Neural cell (in vitro differentiated cells): ENCODE measurements at regions not wholly inside any gene's neighbourhood (a gene's known extent, or its start where the extent isn't known, plus 50 kb on each side); places are given as distances from the start of the nearest gene placed in this dataset.

Experiments
- H2AFZ ChIP-seq: fragments of 200-600, 300-800 bp; sonication (generic), shearing (Covaris generic); 2 replicates; pipeline ENCODE4 v1.6.0; 2014; ENCODE audit warnings: low read depth, mild to moderate bottlenecking, antibody characterized with exemption, low read length, moderate library complexity
- H3F3A ChIP-seq: fragments of 200-600 bp; shearing (Covaris generic); 2 replicates; pipeline ENCODE4 v1.6.1; 2016; ENCODE audit warnings: mild to moderate bottlenecking, moderate library complexity, mixed read lengths, antibody characterized with exemption, low read length; ENCODE audit not compliant: insufficient read depth, poor library complexity, severe bottlenecking
- H3K27ac ChIP-seq: fragments of 200-600, 300-800 bp; sonication (generic), shearing (Covaris generic); 2 replicates; pipeline ENCODE4 v1.5.1; 2014; ENCODE audit warnings: mild to moderate bottlenecking, low read length, moderate library complexity
- H3K27me3 ChIP-seq: fragments of 300-800, 200-600 bp; sonication (generic), shearing (Covaris generic); 2 replicates; pipeline ENCODE4 v1.6.0; 2014; ENCODE audit warnings: mild to moderate bottlenecking, low read depth, low read length, moderate library complexity; ENCODE audit not compliant: insufficient read depth
- H3K36me3 ChIP-seq: fragments of 300-800, 200-600 bp; sonication (generic), shearing (Covaris generic); 2 replicates; pipeline ENCODE4 v1.5.1; 2014; ENCODE audit warnings: mild to moderate bottlenecking, antibody characterized with exemption, low read length, moderate library complexity; ENCODE audit not compliant: insufficient read depth
- H3K4me2 ChIP-seq: fragments of 300-800, 200-600 bp; sonication (generic), shearing (Covaris generic); 2 replicates; pipeline ENCODE4 v1.6.0; 2014; ENCODE audit warnings: mild to moderate bottlenecking, low read length
- H3K4me3 ChIP-seq: fragments of 300-800, 200-600 bp; sonication (generic), shearing (Covaris generic); 2 replicates; pipeline ENCODE4 v1.5.1; 2014; ENCODE audit warnings: mild to moderate bottlenecking, low read length, moderate library complexity
- H3K79me2 ChIP-seq: fragments of 200-600 bp; shearing (Covaris generic); replicated peaks from 2 replicates; pipeline ENCODE4 v1.6.0; 2014; ENCODE audit warnings: mild to moderate bottlenecking, low read length, moderate library complexity; ENCODE audit not compliant: insufficient read depth
- H3K9ac ChIP-seq: fragments of 300-800, 200-600 bp; sonication (generic), shearing (Covaris generic); 2 replicates; pipeline ENCODE4 v1.6.1; 2016; ENCODE audit warnings: mild to moderate bottlenecking, low read length, mixed read lengths
- H3K9me2 ChIP-seq: fragments of 200-600 bp; shearing (Covaris generic); 2 replicates; pipeline ENCODE4 v1.6.1; 2016; ENCODE audit warnings: mild to moderate bottlenecking, low read length, mixed read lengths; ENCODE audit not compliant: insufficient read depth
- H3K9me3 ChIP-seq: fragments of 200-600, 300-800 bp; sonication (generic), shearing (Covaris generic); 2 replicates; pipeline ENCODE4 v1.6.1; 2016; ENCODE audit warnings: mild to moderate bottlenecking, mixed run types, low read length, moderate library complexity, mixed read lengths
- H4K20me1 ChIP-seq: fragments of 200-600 bp; shearing (Covaris generic); 2 replicates; pipeline ENCODE4 v1.6.1; 2016; ENCODE audit warnings: mild to moderate bottlenecking, mixed run types; ENCODE audit not compliant: insufficient read depth
- CTCF ChIP-seq: fragments of 450-650 bp; IDR thresholded peaks from 2 replicates; pipeline ENCODE4 v1.5.1; 2014; ENCODE audit warnings: antibody characterized with exemption, mild to moderate bottlenecking, moderate library complexity; ENCODE audit not compliant: poor library complexity, severe bottlenecking
- EP300 ChIP-seq: fragments of 450-650 bp; conservative IDR thresholded peaks from 2 replicates; pipeline ENCODE4 v1.6.1; 2014; ENCODE audit warnings: antibody characterized with exemption, mild to moderate bottlenecking, moderate library complexity; ENCODE audit not compliant: poor library complexity, severe bottlenecking
- EZH2 ChIP-seq: fragments of 200-600, 300-800 bp; shearing (Covaris generic), sonication (generic); IDR thresholded peaks from 2 replicates; pipeline ENCODE4 v1.6.1; 2014; ENCODE audit warnings: antibody characterized with exemption, low read length, borderline replicate concordance, mild to moderate bottlenecking; ENCODE audit not compliant: insufficient read depth, poor library complexity, severe bottlenecking
- MXI1 ChIP-seq: fragments of 450-650 bp; conservative IDR thresholded peaks from 2 replicates; pipeline ENCODE4 v1.6.1; 2014; ENCODE audit warnings: antibody characterized with exemption, mild to moderate bottlenecking; ENCODE audit not compliant: poor library complexity, severe bottlenecking
- POLR2AphosphoS5 ChIP-seq: IDR thresholded peaks from 2 replicates; pipeline ENCODE4 v1.6.1; 2012
- RAD21 ChIP-seq: fragments of 450-650 bp; conservative IDR thresholded peaks from 2 replicates; pipeline ENCODE4 v1.6.1; 2014; ENCODE audit warnings: antibody characterized with exemption, mild to moderate bottlenecking, moderate library complexity
- REST ChIP-seq: IDR thresholded peaks from 2 replicates; pipeline ENCODE4 v1.6.1; 2012; ENCODE audit warnings: borderline replicate concordance
- SMC3 ChIP-seq: fragments of 450-650 bp; conservative IDR thresholded peaks from 2 replicates; pipeline ENCODE4 v1.6.1; 2014; ENCODE audit warnings: antibody characterized with exemption, mild to moderate bottlenecking, moderate library complexity; ENCODE audit not compliant: poor library complexity
- TAF1 ChIP-seq: IDR thresholded peaks from 2 replicates; pipeline ENCODE4 v1.6.1; 2012; ENCODE audit warnings: low read depth

- Histone ChIP-seq H3K27ac (no peak overlapping the region), H3K9ac (no peak overlapping the region), H3K9me2 (no peaks in the 10 kb centered on the region), H3K9me3 (no peaks in the 10 kb centered on the region), H3K79me2 (no peaks in the 10 kb centered on the region), H4K20me1 (no peaks in the 10 kb centered on the region), H3K4me3 (no peak overlapping the region), H3K4me2 (no peak overlapping the region), H3F3A (no peaks in the 10 kb centered on the region), H3K36me3 (no peaks in the 10 kb centered on the region), H2AFZ (no peak overlapping the region), H3K27me3 (no peaks in the 10 kb centered on the region)
- no peak for TF ChIP-seq EP300
- no peak for TF ChIP-seq MXI1
- TF ChIP-seq EZH2: no peak
- no peak for TF ChIP-seq RAD21
- TF ChIP-seq TAF1: no peak
- TF ChIP-seq POLR2AphosphoS5: no peak
Measured at GRCh38 chr7:11302121-11302520, 328.4 kb downstream of the PHF14 start.

- TF ChIP-seq REST (no peak), MXI1 (no peak), TAF1 (no peak), CTCF (no peak), SMC3 (no peak), EP300 (no peak), POLR2AphosphoS5 (no peak), EZH2 (no peak), RAD21 (no peak)
- Histone ChIP-seq H3K27ac (no peak overlapping the region), H2AFZ (no peak overlapping the region), H3K27me3 (no peaks in the 10 kb centered on the region), H3K79me2 (no peaks in the 10 kb centered on the region), H3K36me3 (no peaks in the 10 kb centered on the region), H4K20me1 (no peaks in the 10 kb centered on the region), H3F3A (no peaks in the 10 kb centered on the region), H3K4me3 (no peak overlapping the region), H3K9me3 (no peaks in the 10 kb centered on the region), H3K4me2 (no peak overlapping the region), H3K9ac (no peak overlapping the region), H3K9me2 (no peaks in the 10 kb centered on the region)
Measured at GRCh38 chr7:11313801-11314200, 340.1 kb downstream of the PHF14 start.

GRCh38 chr7:11315666-11316258 is 342.1 kb downstream of the PHF14 start:
- H3K9me3 ChIP-seq: no peaks in the 10 kb centered on the region
- no peaks in the 10 kb centered on the region for H3F3A ChIP-seq
- no peaks in the 10 kb centered on the region for H3K79me2 ChIP-seq
- no peaks in the 10 kb centered on the region for H3K9me2 ChIP-seq
- H3K9ac ChIP-seq: no peak overlapping the region
- H3K36me3 ChIP-seq: no peaks in the 10 kb centered on the region
- H3K4me3 ChIP-seq: no peak overlapping the region
- H3K4me2 ChIP-seq: no peak overlapping the region
- H3K27me3 ChIP-seq: no peaks in the 10 kb centered on the region
- TF ChIP-seq REST: no peak
- TF ChIP-seq SMC3: no peak
- TF ChIP-seq EP300: no peak
- no peak for TF ChIP-seq CTCF
- no peak for TF ChIP-seq MXI1
- no peak for TF ChIP-seq RAD21
- no peak for TF ChIP-seq EZH2
- TF ChIP-seq POLR2AphosphoS5: no peak
- TF ChIP-seq TAF1: no peak
- H4K20me1 ChIP-seq: no peaks in the 10 kb centered on the region
- no peak overlapping the region for H3K27ac ChIP-seq
- no peak overlapping the region for H2AFZ ChIP-seq
